Erythroblast (primary cell): ENCODE measurements at regions not wholly inside any gene's neighbourhood (a gene's known extent, or its start where the extent isn't known, plus 50 kb on each side); places are given as distances from the start of the nearest gene placed in this dataset.

ENCODE experiments used
- GATA1 ChIP-seq: IDR thresholded peaks from 2 replicates; pipeline ENCODE4 v1.6.1; 2011; ENCODE audit warnings: low read depth, mild to moderate bottlenecking, control low read depth, low read length, moderate library complexity
- POLR2A ChIP-seq: IDR thresholded peaks from 2 replicates; pipeline ENCODE4 v1.6.1; 2011; ENCODE audit warnings: mild to moderate bottlenecking, low read length

GRCh38 chr4:85368932-85369331, 106.0 kb upstream of the ARHGAP24 start:
- no peak for TF ChIP-seq POLR2A
- TF ChIP-seq GATA1, result no peak
